Adrenal gland (tissue), 9 donors: ENCODE measurements at regions not wholly inside any gene's neighbourhood (a gene's known extent, or its start where the extent isn't known, plus 50 kb on each side); places are given as distances from the start of the nearest gene placed in this dataset.

Experiments
- DNase-seq, 7 donors: peaks; one replicate each; pipeline ENCODE4 v3.0.0-alpha.2; 2019 to 2020
- H3K27ac ChIP-seq, 5 donors: fragments of 200-600 bp; sonication (generic) in 4 of 5; 1 replicate in 3 of 5; 2 replicates in 2 of 5; pipeline versions ENCODE4 v1.5.1 to v1.8.0; 2016 to 2020; ENCODE audit warnings: mild to moderate bottlenecking in 1 of 5
- H3K27me3 ChIP-seq: fragments of 200-600 bp; 2 replicates; pipeline ENCODE4 v1.8.0; 2021
- H3K36me3 ChIP-seq, 2 donors: fragments of 200-600 bp; replicated peaks in 1 of 2; 1 replicate in 1 of 2; 2 replicates in 1 of 2; pipeline versions ENCODE4 v1.5.1 to v1.8.0; 2018 to 2022
- H3K4me1 ChIP-seq, 2 donors: fragments of 200-600 bp; replicated peaks in 1 of 2; 1 replicate in 1 of 2; 2 replicates in 1 of 2; pipeline versions ENCODE4 v1.5.1 to v1.8.0; 2018 to 2021
- H3K4me3 ChIP-seq, 4 donors: fragments of 200-600 bp; sonication (generic) in 3 of 4; one replicate each; pipeline ENCODE4 v1.5.1; 2016 to 2018
- H3K9me3 ChIP-seq, 3 donors: fragments of 200-600 bp; sonication (generic) in 1 of 3; replicated peaks in 1 of 3; 1 replicate in 2 of 3; 2 replicates in 1 of 3; pipeline versions ENCODE4 v1.5.1 to v1.8.0; 2016 to 2021
- POLR2A ChIP-seq, 2 donors: fragments of 450-650 bp; IDR thresholded peaks; one replicate each; pipeline ENCODE4 v1.6.1; 2017; ENCODE audit warnings: antibody characterized with exemption in 2 of 2, mild to moderate bottlenecking in 2 of 2, moderate library complexity in 1 of 2
- WGBS, 4 donors: extraction: QIAGEN DNeasy Blood & Tissue Kit in 2 of 4; methylation state at CpG; one replicate each; pipeline versions ENCODE4 v1.1.5 to v1.1.7; 2013 to 2017; 5-methylcytosine and 5-hydroxymethylcytosine counted together
- intact Hi-C, 2 donors: fragments of 100-400 bp; cut with DNase I; formaldehyde crosslinking; loops; one replicate each; pipeline versions ENCODE4 v1.14.1 to v1.15.0; 2022 to 2023
- TF ChIP-seq, protein P1 (sequence below), 6 experiments: fragments of 450-650 bp in 4 of 6; fragments of 200-600 bp in 2 of 6; sonication (generic) in 1 of 6; IDR thresholded peaks; 1 replicate in 5 of 6; 2 replicates in 1 of 6; pipeline versions ENCODE4 v1.5.1 to v1.8.0; 2016 to 2021; ENCODE audit warnings: antibody characterized with exemption in 6 of 6, mild to moderate bottlenecking in 2 of 6, moderate library complexity in 1 of 6
- donor health status: healthy with polysubstance abuse.
- donor health status: Bipolar disorder and iron deficiency.
- donor health status: DM: yes; HTN: yes; CAD: no.
- donor health status: DM: no; HTN: no; CAD: no.
- donor health status: DM: no; HTN: no; CAD: no.

- 36 to 48% (median 43%) methylated on average over 3 of the region's 3 CpGs for WGBS, 4 donors
- Histone ChIP-seq H3K27ac (no peak overlapping the region), H3K27me3 (no peaks in the 10 kb centered on the region), H3K4me1 (no peaks in the 10 kb centered on the region), H3K4me3 (no peak overlapping the region), H3K36me3 (no peaks in the 10 kb centered on the region), H3K9me3 (no peaks in the 10 kb centered on the region)
- DNase-seq, result no peak
- TF ChIP-seq POLR2A (IDR thresholded peaks at IDR 0.05), result no peak
- TF ChIP-seq, protein P1, sequence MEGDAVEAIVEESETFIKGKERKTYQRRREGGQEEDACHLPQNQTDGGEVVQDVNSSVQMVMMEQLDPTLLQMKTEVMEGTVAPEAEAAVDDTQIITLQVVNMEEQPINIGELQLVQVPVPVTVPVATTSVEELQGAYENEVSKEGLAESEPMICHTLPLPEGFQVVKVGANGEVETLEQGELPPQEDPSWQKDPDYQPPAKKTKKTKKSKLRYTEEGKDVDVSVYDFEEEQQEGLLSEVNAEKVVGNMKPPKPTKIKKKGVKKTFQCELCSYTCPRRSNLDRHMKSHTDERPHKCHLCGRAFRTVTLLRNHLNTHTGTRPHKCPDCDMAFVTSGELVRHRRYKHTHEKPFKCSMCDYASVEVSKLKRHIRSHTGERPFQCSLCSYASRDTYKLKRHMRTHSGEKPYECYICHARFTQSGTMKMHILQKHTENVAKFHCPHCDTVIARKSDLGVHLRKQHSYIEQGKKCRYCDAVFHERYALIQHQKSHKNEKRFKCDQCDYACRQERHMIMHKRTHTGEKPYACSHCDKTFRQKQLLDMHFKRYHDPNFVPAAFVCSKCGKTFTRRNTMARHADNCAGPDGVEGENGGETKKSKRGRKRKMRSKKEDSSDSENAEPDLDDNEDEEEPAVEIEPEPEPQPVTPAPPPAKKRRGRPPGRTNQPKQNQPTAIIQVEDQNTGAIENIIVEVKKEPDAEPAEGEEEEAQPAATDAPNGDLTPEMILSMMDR (IDR thresholded peaks at IDR 0.05), result no peak
- intact Hi-C loops, result no loop called here
Observed at GRCh38 chr18:45488645-45489044, 126.6 kb upstream of the SLC14A2 start.

- intact Hi-C loops, result no loop called here
- Histone ChIP-seq H3K4me3 (no peak overlapping the region), H3K9me3 (no peaks in the 10 kb centered on the region), H3K27ac (no peak overlapping the region), H3K27me3 (no peaks in the 10 kb centered on the region), H3K36me3 (no peaks in the 10 kb centered on the region), H3K4me1 (no peaks in the 10 kb centered on the region)
- 91 to 98% (median 94%) methylated on average over 2 of the region's 2 CpGs for WGBS, 4 donors
- no peak for DNase-seq
- TF ChIP-seq, protein P1 (IDR thresholded peaks at IDR 0.05), result no peak
- TF ChIP-seq POLR2A (IDR thresholded peaks at IDR 0.05), result no peak
Observed at GRCh38 chr18:45493830-45494229, 121.4 kb upstream of the SLC14A2 start.

GRCh38 chr18:45494811-45495210 lies 120.5 kb upstream of the SLC14A2 start:
- no peak for DNase-seq
- H3K27me3 ChIP-seq, result no peaks in the 10 kb centered on the region
- intact Hi-C loops, result no loop called here
- TF ChIP-seq POLR2A (IDR thresholded peaks at IDR 0.05), result no peak
- TF ChIP-seq, protein P1 (IDR thresholded peaks at IDR 0.05), result no peak
- 89 to 91% (median 90%) methylated on average over 6 of the region's 6 CpGs for WGBS, 4 donors
- no peak overlapping the region for H3K4me3 ChIP-seq
- no peaks in the 10 kb centered on the region for H3K36me3 ChIP-seq
- H3K4me1 ChIP-seq, result no peaks in the 10 kb centered on the region
- no peak overlapping the region for H3K27ac ChIP-seq
- no peaks in the 10 kb centered on the region for H3K9me3 ChIP-seq

- Histone ChIP-seq H3K36me3 (no peaks in the 10 kb centered on the region), H3K4me3 (no peak overlapping the region), H3K27ac (no peak overlapping the region), H3K27me3 (no peaks in the 10 kb centered on the region), H3K4me1 (no peaks in the 10 kb centered on the region), H3K9me3 (no peaks in the 10 kb centered on the region)
- TF ChIP-seq POLR2A (IDR thresholded peaks at IDR 0.05), result no peak
- TF ChIP-seq, protein P1 (IDR thresholded peaks at IDR 0.05), result no peak
- intact Hi-C loops, result no loop called here
- DNase-seq, result no peak
- WGBS, 4 donors, result 93 to 100% (median 100%) methylated on average over 1 of the region's 1 CpG
Observed at GRCh38 chr18:45496741-45497140, 118.5 kb upstream of the SLC14A2 start.
